ENCODE measurements at regions not wholly inside any gene's neighbourhood (a gene's known extent, or its start where the extent isn't known, plus 50 kb on each side); places are given as distances from the start of the nearest gene placed in this dataset.

- Histone ChIP-seq H3K79me2 (ENCODE audit: control insufficient read depth, low read length) (no peaks in the 10 kb centered on the region), H3K4me1 (ENCODE audit: control insufficient read depth, low read length) (no peaks in the 10 kb centered on the region), H3K9me3 (ENCODE audit: control insufficient read depth, insufficient read depth, low read length) (no peaks in the 10 kb centered on the region), H3K9me2 (replicated peaks; ENCODE audit: control insufficient read depth, low read length) (no peaks in the 10 kb centered on the region), H4K20me1 (ENCODE audit: control insufficient read depth, insufficient read depth, low read depth, low read length) (no peaks in the 10 kb centered on the region), H3K4me3 (ENCODE audit: low read length) (no peak overlapping the region), H3K27ac (ENCODE audit: low read depth, low read length) (no peak overlapping the region), H3K27me3 (ENCODE audit: control insufficient read depth, low read length) (no peaks in the 10 kb centered on the region), H3F3A (ENCODE audit: control insufficient read depth, insufficient read depth) (no peaks in the 10 kb centered on the region), H3K36me3 (ENCODE audit: control insufficient read depth, low read length) (no peaks in the 10 kb centered on the region), H3K4me2 (ENCODE audit: low read length) (no peak overlapping the region)
- no peak for TF ChIP-seq EZH2phosphoT487 (IDR thresholded peaks at IDR 0.05; ENCODE audit: borderline replicate concordance, low read length)
- TF ChIP-seq CTCF (IDR thresholded peaks at IDR 0.05; ENCODE audit: low read depth, low read length, poor library complexity, severe bottlenecking), result no peak
Observed at GRCh38 chr13:62682788-62683187, 1267.1 kb upstream of the PCDH20 start.

GRCh38 chr13:62678039-62678438, 1262.4 kb upstream of the PCDH20 start:
- Histone ChIP-seq H3K9me2 (replicated peaks; ENCODE audit: control insufficient read depth, low read length) (no peaks in the 10 kb centered on the region), H3K4me2 (ENCODE audit: low read length) (no peak overlapping the region), H3K4me1 (ENCODE audit: control insufficient read depth, low read length) (no peaks in the 10 kb centered on the region), H3K36me3 (ENCODE audit: control insufficient read depth, low read length) (no peaks in the 10 kb centered on the region), H4K20me1 (ENCODE audit: control insufficient read depth, insufficient read depth, low read depth, low read length) (no peaks in the 10 kb centered on the region), H3K9me3 (ENCODE audit: control insufficient read depth, insufficient read depth, low read length) (no peaks in the 10 kb centered on the region), H3K4me3 (ENCODE audit: low read length) (no peak overlapping the region), H3F3A (ENCODE audit: control insufficient read depth, insufficient read depth) (no peaks in the 10 kb centered on the region), H3K27ac (ENCODE audit: low read depth, low read length) (no peak overlapping the region), H3K79me2 (ENCODE audit: control insufficient read depth, low read length) (no peaks in the 10 kb centered on the region), H3K27me3 (ENCODE audit: control insufficient read depth, low read length) (no peaks in the 10 kb centered on the region)
- TF ChIP-seq EZH2phosphoT487 (IDR thresholded peaks at IDR 0.05; ENCODE audit: borderline replicate concordance, low read length) (no peak), CTCF (IDR thresholded peaks at IDR 0.05; ENCODE audit: low read depth, low read length, poor library complexity, severe bottlenecking) (no peak)

GRCh38 chr13:62663767-62664166, 1248.1 kb upstream of the PCDH20 start:
- H3K27me3 ChIP-seq (ENCODE audit: control insufficient read depth, low read length), result no peaks in the 10 kb centered on the region
- no peaks in the 10 kb centered on the region for H3K9me3 ChIP-seq (ENCODE audit: control insufficient read depth, insufficient read depth, low read length)

More at GRCh38 chr13:62663767-62664166, 1248.1 kb upstream of the PCDH20 start:
- no peaks in the 10 kb centered on the region for H4K20me1 ChIP-seq (ENCODE audit: control insufficient read depth, insufficient read depth, low read depth, low read length)
- no peak overlapping the region for H3K4me2 ChIP-seq (ENCODE audit: low read length)
- TF ChIP-seq EZH2phosphoT487 (IDR thresholded peaks at IDR 0.05; ENCODE audit: borderline replicate concordance, low read length) (no peak), CTCF (IDR thresholded peaks at IDR 0.05; ENCODE audit: low read depth, low read length, poor library complexity, severe bottlenecking) (no peak)
- H3K4me1 ChIP-seq (ENCODE audit: control insufficient read depth, low read length), result no peaks in the 10 kb centered on the region
- no peaks in the 10 kb centered on the region for H3K9me2 ChIP-seq (replicated peaks; ENCODE audit: control insufficient read depth, low read length)
- H3K79me2 ChIP-seq (ENCODE audit: control insufficient read depth, low read length), result no peaks in the 10 kb centered on the region
- H3K4me3 ChIP-seq (ENCODE audit: low read length), result no peak overlapping the region
- no peak overlapping the region for H3K27ac ChIP-seq (ENCODE audit: low read depth, low read length)
- no peaks in the 10 kb centered on the region for H3F3A ChIP-seq (ENCODE audit: control insufficient read depth, insufficient read depth)
- no peaks in the 10 kb centered on the region for H3K36me3 ChIP-seq (ENCODE audit: control insufficient read depth, low read length)
